ENCODE measurements at regions not wholly inside any gene's neighbourhood (a gene's known extent, or its start where the extent isn't known, plus 50 kb on each side); places are given as distances from the start of the nearest gene placed in this dataset.
A peak's percentile ranks its signal among the peaks of the same experiment; 100 is the strongest.
"Not testable (repeated sequence)": the region's sequence is repeated elsewhere in the genome, so short reads cannot be mapped to it uniquely, and the experiment has no call there.

DNA sequence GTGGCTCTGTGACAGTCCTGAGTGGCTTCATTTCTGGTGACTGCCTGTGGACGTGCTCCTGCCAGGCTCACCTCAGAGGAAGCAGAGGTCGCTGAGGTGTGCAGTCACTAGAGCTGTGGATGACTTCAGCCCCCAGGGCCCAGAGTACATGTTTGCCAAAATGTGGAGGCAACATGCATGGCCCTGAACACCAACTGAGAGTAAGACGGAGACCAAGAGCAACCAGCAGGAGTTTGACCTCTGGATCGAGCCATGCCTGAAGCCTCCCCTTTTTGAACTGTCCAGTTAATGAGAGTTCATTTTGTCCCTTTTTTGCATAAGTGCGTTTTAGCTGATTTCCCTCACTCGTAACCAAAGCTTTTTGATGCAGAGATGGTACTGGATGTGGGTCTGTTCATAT lies 184.9 kb downstream of the RTP5 start:
- no peak for DNase-seq

DNA sequence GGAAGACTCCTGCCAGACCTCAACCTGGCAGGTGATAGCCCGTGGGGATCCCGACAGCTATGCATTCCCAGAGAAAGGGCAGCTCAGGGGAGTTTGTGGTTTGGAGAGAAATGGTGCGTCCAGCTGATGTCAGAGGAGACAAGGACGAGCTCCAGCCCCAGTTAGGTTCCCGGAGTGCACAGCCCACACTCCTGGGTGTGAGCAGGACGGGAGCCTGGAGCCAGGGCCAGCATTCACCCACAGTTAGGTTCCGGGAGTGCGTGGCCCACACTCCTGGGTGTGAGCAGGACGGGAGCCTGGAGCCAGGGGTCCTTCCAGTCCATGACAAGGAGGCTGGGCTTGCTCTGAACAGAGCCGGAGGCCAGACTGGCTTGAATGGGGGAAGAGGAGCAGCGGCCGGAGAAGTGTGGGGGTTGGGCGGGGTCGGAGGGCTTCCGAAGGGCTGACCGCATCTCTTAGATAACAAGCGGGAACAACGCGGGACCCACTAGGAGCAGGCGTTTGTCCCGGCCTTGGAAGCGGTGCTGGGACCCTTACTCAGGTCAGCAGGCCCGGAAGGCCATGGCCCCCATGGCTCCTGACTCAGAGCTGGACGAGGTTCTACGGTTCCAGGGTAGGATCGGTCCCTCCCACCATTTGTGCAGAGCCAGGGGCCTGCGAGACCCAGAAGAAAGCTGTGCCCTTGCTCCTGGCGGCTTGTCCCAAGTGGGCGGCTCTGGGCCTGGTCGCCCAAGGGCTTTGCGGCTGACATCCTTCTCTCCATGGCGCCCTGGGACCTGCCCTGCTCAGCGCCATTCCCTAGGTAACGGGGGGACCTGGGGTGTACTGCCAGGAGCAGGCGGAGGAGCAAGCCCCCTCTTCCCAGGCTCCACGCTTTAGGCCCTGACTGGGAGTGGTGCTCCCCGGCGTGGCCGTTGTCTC lies 185.6 kb downstream of the RTP5 start:
- DNase-seq, result no peak

GRCh38 chr2:242056026-242056425 lies 186.5 kb downstream of the RTP5 start:
- no peak for DNase-seq

GRCh38 chr2:242056785-242057184 lies 187.3 kb downstream of the RTP5 start:
- DNase-seq, result no peak

GRCh38 chr2:242057379-242058040 lies 188.0 kb downstream of the RTP5 start:
- DNase-seq, result no peak

GRCh38 chr2:242058116-242058680 lies 188.7 kb downstream of the RTP5 start:
- DNase-seq, result no peak

- no peak for DNase-seq
These were observed 190.0 kb downstream of the RTP5 start for GRCh38 chr2:242059566-242059965.

DNA sequence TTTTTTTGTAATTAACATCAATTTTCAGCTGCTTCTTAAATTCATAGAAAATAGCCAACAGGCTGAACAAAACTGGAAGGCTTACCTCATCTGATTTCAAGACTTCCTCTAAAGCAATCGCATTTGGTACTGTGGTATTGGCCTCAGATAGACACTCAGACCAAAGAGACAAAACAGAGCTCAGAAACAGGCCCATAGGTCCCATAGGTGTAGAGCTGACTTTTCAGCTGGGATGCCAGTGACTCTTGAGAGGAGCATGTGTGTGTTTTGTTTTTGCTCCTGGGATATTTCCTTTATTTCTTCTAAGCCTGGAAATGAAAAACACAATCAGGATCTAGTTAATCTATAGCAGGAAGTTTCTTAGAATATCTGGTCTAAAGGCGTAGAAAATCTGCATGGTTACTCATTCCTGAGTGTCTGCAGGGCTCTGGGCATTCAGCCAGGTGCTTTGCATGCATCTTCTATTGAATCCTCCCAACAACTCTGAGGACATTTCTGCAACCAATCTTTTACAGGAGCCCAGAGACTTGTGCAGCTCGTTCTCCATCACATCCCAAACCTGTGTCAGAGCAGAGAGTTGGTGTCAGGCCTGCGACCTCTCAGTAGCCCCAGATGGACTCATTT lies 190.8 kb downstream of the RTP5 start:
- DNase-seq, result no peak

GRCh38 chr2:242061930-242062329 lies 192.4 kb downstream of the RTP5 start:
- not testable (repeated sequence) for DNase-seq

DNA sequence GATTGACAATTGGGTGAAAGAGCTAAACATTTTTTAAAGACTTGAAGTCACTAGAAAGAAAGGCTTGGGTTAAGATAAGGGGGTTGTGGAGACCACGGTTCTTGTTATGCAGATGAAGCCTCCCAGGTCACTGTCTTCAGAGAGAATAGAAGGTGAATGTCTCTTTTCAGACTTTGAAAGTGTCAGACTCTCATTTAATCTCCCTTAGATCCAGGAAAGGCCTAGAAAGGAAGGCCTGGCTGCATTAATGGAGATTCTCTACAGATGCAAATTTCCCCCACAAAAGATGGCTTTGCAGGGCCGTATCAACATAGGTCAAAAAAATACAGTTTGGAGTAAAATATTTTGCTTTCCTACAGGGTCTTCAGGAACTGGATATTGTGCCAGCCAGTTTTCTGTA lies 193.9 kb downstream of the RTP5 start:
- no peak for DNase-seq

- DNase-seq, result no peak
These were observed 194.3 kb downstream of the RTP5 start for GRCh38 chr2:242063850-242064249.

- no peak for DNase-seq
These were observed 195.1 kb downstream of the RTP5 start for GRCh38 chr2:242064364-242065250.

- DNase-seq, result no peak
These were observed 195.9 kb downstream of the RTP5 start for GRCh38 chr2:242065426-242065825.

DNA sequence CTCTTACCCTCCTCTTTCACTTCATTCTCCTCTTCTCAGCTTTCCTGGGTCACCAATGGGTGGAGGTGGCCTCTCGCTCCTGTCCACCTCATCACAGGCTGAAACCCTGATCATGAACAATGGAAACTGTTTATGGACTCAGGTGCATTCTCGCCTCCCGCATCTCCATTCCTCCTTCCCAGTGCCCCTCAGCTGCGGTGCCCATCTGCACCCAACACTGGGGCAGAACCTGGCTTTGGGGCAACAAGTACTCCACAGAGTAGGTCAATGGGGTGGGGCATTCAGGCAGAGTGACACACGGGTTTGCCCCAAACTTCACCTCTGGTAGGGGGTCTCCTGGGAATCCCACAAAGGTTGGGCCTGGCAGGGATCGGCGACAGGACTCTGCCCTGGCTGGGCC lies 199.5 kb downstream of the RTP5 start:
- DNase-seq, result no peak

- not testable (repeated sequence) for DNase-seq
These were observed 200.4 kb downstream of the RTP5 start for GRCh38 chr2:242069938-242070395.

DNA sequence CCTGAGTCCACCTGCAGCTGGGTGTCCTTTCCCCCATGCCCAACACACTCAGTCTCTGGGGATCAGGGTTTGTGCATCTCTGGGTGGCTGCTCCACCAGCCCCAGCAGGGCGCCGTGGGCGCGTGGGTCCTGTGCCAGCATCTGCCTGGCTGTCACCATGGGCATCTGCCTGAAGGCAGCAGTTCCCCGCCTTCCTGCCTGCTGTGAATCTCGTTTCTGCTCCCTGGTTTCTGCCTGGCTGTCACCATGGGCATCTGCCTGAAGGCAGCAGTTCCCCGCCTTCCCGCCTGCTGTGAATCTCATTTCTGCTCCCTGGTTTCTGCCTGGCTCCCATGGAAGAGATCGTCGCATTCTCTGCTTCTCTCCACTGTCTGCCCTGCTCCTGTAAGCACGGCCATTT lies 201.2 kb downstream of the RTP5 start:
- DNase-seq, result peak; percentile 28

GRCh38 chr2:242071377-242071776 lies 201.8 kb downstream of the RTP5 start:
- not testable (repeated sequence) for DNase-seq

DNA sequence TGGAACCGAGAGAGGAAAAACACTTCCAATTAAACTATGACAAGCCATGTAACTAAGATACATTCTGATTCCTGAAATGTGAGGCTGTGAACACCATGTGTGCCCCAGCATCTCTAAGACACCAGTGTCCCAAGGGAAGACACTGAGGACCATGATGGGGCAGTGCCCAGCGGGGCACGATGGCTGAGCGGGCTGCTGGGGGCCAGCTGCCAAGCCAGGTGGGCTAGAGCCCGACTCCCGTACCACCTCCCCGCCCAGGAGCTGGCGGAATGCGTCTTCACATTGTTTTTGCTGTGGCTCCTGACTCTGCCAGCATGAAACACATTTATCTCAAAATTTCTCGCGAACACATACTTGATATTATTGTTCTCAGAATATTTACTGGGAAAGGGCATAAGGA lies 202.4 kb downstream of the RTP5 start:
- DNase-seq, result not testable (repeated sequence)

DNA sequence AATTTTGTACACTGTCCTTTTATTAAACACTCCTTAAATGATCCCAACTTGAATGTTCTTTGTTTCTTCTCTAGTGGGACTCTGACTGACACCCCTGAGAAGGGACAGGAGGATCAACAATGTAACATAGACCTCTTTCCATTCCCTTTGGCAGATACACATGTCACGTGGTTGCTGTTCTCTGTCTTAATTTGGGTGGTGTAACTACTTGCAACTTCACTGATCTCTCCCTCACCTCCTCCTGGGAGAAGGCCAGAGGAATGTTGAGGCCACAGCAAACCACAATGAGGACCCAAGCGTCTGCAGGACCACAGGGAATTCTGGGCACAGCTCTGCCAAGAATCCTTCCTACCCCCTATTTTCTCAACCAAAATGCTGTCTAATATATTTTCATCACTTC lies 205.6 kb downstream of the RTP5 start:
- no peak for DNase-seq

DNA sequence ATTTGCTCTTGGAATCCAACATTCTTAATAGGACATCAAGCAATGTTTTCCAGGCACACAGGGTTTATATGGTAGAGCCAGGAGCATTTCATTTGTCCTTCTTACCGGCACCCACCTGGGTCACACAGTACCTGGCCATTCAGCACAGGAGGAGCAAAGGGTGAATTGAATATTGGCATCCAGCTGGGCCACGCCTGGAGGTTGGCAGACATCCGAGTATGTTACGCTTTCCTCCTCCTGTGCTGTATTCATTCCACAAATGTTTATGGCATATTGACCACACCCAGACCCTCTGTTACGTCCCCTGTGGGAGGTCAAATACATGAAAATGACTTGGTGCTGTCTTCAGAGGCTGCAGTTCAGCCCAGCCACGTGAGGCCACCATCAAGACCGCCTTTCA lies 206.2 kb downstream of the RTP5 start:
- DNase-seq, result peak; percentile 9

DNA sequence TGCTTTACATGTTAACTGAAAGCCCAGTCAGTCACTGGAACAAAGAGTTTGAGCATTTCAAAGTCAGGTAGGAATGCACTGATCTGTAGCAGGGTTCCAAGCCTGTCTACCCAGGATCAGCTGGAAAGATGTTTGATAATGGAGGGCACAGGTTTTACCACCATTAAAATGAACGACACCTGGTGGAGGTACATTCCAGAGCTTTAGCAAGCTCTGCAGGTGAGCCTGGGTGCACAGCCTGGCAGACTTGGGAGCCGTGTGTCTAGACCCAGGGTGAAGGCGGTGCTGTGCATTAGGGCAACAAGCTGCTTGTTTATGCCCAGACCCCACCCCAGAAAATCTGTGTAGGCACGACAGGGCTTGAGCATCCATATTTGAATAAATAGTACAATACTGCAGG lies 206.7 kb downstream of the RTP5 start:
- not testable (repeated sequence) for DNase-seq

DNA sequence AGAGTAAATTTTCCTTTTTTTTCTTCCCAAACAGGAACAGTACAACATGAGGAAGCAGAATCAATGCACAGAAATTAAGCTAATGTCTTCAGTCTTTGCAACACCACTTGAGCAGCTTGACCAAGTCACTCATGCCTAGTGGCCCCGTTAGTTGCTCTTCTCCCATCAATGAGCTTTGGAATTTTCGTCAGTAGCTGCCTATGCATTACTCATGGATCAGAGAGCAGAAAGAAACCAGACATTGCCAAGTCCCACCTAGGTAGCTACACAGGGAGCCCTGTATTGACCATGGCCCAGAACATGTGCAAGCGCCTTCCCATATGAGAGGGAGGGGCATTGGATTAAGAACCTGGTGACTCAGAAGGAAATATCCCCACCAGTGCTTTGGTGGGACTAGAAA lies 208.9 kb downstream of the RTP5 start:
- DNase-seq, result not testable (repeated sequence)

All from NCI-H1092 (cell line).